Adrenal gland (tissue), 9 donors: ENCODE measurements at regions not wholly inside any gene's neighbourhood (a gene's known extent, or its start where the extent isn't known, plus 50 kb on each side); places are given as distances from the start of the nearest gene placed in this dataset.

ENCODE experiments used
- DNase-seq, 7 donors: peaks; one replicate each; pipeline ENCODE4 v3.0.0-alpha.2; 2019 to 2020
- H3K27ac ChIP-seq, 5 donors: fragments of 200-600 bp; sonication (generic) in 4 of 5; 1 replicate in 3 of 5; 2 replicates in 2 of 5; pipeline versions ENCODE4 v1.5.1 to v1.8.0; 2016 to 2020; ENCODE audit warnings: mild to moderate bottlenecking in 1 of 5
- H3K27me3 ChIP-seq: fragments of 200-600 bp; 2 replicates; pipeline ENCODE4 v1.8.0; 2021
- H3K36me3 ChIP-seq, 2 donors: fragments of 200-600 bp; replicated peaks in 1 of 2; 1 replicate in 1 of 2; 2 replicates in 1 of 2; pipeline versions ENCODE4 v1.5.1 to v1.8.0; 2018 to 2022
- H3K4me1 ChIP-seq, 2 donors: fragments of 200-600 bp; replicated peaks in 1 of 2; 1 replicate in 1 of 2; 2 replicates in 1 of 2; pipeline versions ENCODE4 v1.5.1 to v1.8.0; 2018 to 2021
- H3K4me3 ChIP-seq, 4 donors: fragments of 200-600 bp; sonication (generic) in 3 of 4; one replicate each; pipeline ENCODE4 v1.5.1; 2016 to 2018
- H3K9me3 ChIP-seq, 3 donors: fragments of 200-600 bp; sonication (generic) in 1 of 3; replicated peaks in 1 of 3; 1 replicate in 2 of 3; 2 replicates in 1 of 3; pipeline versions ENCODE4 v1.5.1 to v1.8.0; 2016 to 2021
- POLR2A ChIP-seq, 2 donors: fragments of 450-650 bp; IDR thresholded peaks; one replicate each; pipeline ENCODE4 v1.6.1; 2017; ENCODE audit warnings: antibody characterized with exemption in 2 of 2, mild to moderate bottlenecking in 2 of 2, moderate library complexity in 1 of 2
- WGBS, 4 donors: extraction: QIAGEN DNeasy Blood & Tissue Kit in 2 of 4; methylation state at CpG; one replicate each; pipeline versions ENCODE4 v1.1.5 to v1.1.7; 2013 to 2017; 5-methylcytosine and 5-hydroxymethylcytosine counted together
- intact Hi-C, 2 donors: fragments of 100-400 bp; cut with DNase I; formaldehyde crosslinking; loops; one replicate each; pipeline versions ENCODE4 v1.14.1 to v1.15.0; 2022 to 2023
- TF ChIP-seq, protein P1 (sequence below), 6 experiments: fragments of 450-650 bp in 4 of 6; fragments of 200-600 bp in 2 of 6; sonication (generic) in 1 of 6; IDR thresholded peaks; 1 replicate in 5 of 6; 2 replicates in 1 of 6; pipeline versions ENCODE4 v1.5.1 to v1.8.0; 2016 to 2021; ENCODE audit warnings: antibody characterized with exemption in 6 of 6, mild to moderate bottlenecking in 2 of 6, moderate library complexity in 1 of 6
- donor health status: healthy with polysubstance abuse.
- donor health status: Bipolar disorder and iron deficiency.
- donor health status: DM: yes; HTN: yes; CAD: no.
- donor health status: DM: no; HTN: no; CAD: no.
- donor health status: DM: no; HTN: no; CAD: no.

DNA sequence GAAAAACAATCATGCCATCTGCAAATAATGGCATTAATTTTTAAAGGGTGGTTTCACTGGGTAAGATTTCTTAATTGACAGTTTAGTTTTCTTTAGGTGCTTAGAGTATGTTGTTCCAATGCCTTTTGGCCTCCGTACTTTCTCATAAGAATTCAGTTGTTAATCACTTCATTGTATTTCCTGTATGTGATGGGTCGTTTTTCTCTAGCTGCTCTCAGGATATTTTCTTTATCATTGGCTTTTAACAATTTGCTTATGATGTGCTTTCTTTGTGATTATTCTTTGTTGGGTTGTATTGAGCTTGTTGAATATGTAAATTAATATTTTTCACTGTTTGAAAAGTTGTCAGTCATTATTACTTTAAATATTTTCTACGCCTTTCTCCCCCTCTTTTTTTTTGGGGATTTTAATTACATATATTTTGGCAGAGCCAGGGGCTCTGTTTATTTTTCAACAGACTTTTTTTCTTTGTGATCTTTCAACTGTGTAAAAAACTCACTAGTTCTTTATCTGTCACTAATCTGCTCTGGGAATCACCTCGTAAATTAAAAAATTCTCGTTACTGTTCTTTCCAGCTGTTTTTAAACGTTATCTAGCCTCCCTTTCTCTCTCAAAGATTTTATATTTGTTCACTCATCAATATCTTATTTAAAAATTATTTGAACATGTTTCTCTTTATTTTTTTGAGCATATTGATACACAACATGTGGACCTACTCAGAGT, 56.2 kb upstream of the IL1R1 start:
- intact Hi-C loops: no loop called here
- TF ChIP-seq, protein P1, sequence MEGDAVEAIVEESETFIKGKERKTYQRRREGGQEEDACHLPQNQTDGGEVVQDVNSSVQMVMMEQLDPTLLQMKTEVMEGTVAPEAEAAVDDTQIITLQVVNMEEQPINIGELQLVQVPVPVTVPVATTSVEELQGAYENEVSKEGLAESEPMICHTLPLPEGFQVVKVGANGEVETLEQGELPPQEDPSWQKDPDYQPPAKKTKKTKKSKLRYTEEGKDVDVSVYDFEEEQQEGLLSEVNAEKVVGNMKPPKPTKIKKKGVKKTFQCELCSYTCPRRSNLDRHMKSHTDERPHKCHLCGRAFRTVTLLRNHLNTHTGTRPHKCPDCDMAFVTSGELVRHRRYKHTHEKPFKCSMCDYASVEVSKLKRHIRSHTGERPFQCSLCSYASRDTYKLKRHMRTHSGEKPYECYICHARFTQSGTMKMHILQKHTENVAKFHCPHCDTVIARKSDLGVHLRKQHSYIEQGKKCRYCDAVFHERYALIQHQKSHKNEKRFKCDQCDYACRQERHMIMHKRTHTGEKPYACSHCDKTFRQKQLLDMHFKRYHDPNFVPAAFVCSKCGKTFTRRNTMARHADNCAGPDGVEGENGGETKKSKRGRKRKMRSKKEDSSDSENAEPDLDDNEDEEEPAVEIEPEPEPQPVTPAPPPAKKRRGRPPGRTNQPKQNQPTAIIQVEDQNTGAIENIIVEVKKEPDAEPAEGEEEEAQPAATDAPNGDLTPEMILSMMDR (IDR thresholded peaks at IDR 0.05): no peak
- no peak for TF ChIP-seq POLR2A (IDR thresholded peaks at IDR 0.05)
- DNase-seq: no peak
- no peaks in the 10 kb centered on the region for H3K27me3 ChIP-seq
- H3K27ac ChIP-seq: no peak overlapping the region
- 64 to 72% (median 67%) methylated on average over 6 of the region's 6 CpGs for WGBS, 4 donors
- no peaks in the 10 kb centered on the region for H3K36me3 ChIP-seq
- no peak overlapping the region for H3K4me3 ChIP-seq
- H3K4me1 ChIP-seq: peaks cover 10 to 25% of the 10 kb centered on the region in 2 donors
- H3K9me3 ChIP-seq: no peaks in the 10 kb centered on the region

DNA sequence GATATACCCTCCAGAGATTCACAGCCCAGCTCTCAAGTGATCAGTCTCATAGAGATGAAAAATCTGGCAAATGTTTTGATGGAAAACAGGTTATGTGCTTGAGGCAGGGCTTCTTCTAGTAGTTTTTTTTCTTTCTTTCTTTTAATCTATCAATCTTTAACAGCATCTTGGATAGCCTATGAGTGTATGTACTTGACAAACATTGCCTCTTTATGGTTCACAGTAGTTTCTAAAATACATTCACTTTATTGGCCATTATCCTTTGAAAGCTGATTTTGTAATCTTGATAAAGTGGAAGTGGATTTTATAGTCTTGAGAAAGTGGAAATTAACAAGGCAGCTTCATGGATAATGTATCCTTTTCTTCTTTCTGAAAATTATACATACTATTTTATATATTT, 51.4 kb upstream of the IL1R1 start:
- DNase-seq: no peak
- H3K36me3 ChIP-seq: no peaks in the 10 kb centered on the region
- H3K27ac ChIP-seq: no peak overlapping the region
- no peaks in the 10 kb centered on the region for H3K27me3 ChIP-seq
- H3K4me3 ChIP-seq: no peak overlapping the region
- TF ChIP-seq, protein P1 (IDR thresholded peaks at IDR 0.05): no peak
- no peak for TF ChIP-seq POLR2A (IDR thresholded peaks at IDR 0.05)
- no peaks in the 10 kb centered on the region for H3K9me3 ChIP-seq
- H3K4me1 ChIP-seq: peaks cover 0 to 9% of the 10 kb centered on the region in 2 donors
- intact Hi-C loops: no loop called here

DNA sequence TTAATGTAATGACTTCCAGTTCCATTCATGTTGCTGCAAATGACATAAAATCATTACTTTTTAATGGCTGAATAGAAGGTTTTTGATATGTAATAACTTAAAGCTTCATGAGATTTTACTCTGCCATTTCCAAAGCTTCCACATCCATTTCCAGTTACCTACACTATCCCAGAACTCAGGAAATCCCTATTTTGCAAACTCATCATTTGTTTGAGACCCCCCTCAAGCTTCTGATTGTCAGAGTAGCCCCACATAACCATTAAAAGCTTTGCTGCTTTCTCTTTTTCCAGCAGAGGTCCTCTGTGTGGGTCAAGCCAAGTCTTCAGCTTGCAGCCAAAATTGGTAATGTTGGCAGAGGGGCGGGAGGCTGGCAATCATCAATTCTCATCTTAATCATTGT, 50.6 kb upstream of the IL1R1 start:
- 88 to 100% (median 95%) methylated on average over 1 of the region's 1 CpG for WGBS, 4 donors
- no peaks in the 10 kb centered on the region for H3K36me3 ChIP-seq
- peaks cover 0 to 6% of the 10 kb centered on the region in 2 donors for H3K4me1 ChIP-seq
- H3K4me3 ChIP-seq: no peak overlapping the region
- intact Hi-C loops: no loop called here
- no peak overlapping the region for H3K27ac ChIP-seq
- no peaks in the 10 kb centered on the region for H3K9me3 ChIP-seq
- no peak for DNase-seq
- no peak for TF ChIP-seq POLR2A (IDR thresholded peaks at IDR 0.05)
- TF ChIP-seq, protein P1 (IDR thresholded peaks at IDR 0.05): no peak
- no peaks in the 10 kb centered on the region for H3K27me3 ChIP-seq

DNA sequence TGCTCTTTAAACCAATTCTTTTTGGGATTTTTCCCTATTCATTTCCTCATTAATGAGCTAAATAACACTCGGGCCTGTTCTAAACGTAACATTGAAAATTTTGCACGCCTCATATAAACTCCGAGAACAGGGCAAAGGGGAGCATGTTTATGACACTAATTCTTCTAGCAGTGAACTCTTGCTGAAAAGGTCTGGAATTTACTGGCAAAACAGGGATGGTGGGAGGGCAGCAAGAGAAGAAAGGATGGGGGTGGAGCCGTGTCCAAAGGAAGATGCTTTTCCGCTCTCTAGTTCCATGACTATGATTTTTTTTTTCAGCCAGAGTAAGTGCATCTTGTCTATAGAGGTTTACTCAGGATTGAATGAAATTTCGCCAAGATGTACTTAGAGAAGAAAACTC, 50.0 kb upstream of the IL1R1 start:
- TF ChIP-seq, protein P1 (IDR thresholded peaks at IDR 0.05): no peak
- no peak for TF ChIP-seq POLR2A (IDR thresholded peaks at IDR 0.05)
- no peaks in the 10 kb centered on the region for H3K9me3 ChIP-seq
- H3K4me1 ChIP-seq: peaks cover 0 to 6% of the 10 kb centered on the region in 2 donors
- no peaks in the 10 kb centered on the region for H3K36me3 ChIP-seq
- H3K4me3 ChIP-seq: no peak overlapping the region
- WGBS, 4 donors: 73 to 78% (median 74%) methylated on average over 7 of the region's 7 CpGs
- DNase-seq: no peak
- no peak overlapping the region for H3K27ac ChIP-seq
- no peaks in the 10 kb centered on the region for H3K27me3 ChIP-seq
- intact Hi-C loops: no loop called here
